ENCODE measurements at regions not wholly inside any gene's neighbourhood (a gene's known extent, or its start where the extent isn't known, plus 50 kb on each side); places are given as distances from the start of the nearest gene placed in this dataset.

- H3K9ac ChIP-seq (ENCODE audit: low read depth, low read length) = no peak overlapping the region
- DNase-seq (no peak), ATAC-seq (ENCODE audit: insufficient read depth, low read depth) (no peak)
- H3K4me3 ChIP-seq (ENCODE audit: low read depth in 1 of 2, low read length in 2 of 2) = no peak overlapping the region
- no peak overlapping the region for H2AFZ ChIP-seq (ENCODE audit: low read depth, low read length)
- no peaks in the 10 kb centered on the region for H3K79me2 ChIP-seq (ENCODE audit: insufficient read depth, low read length)
- no peak overlapping the region for H3K27ac ChIP-seq (ENCODE audit: low read length)
- no peaks in the 10 kb centered on the region for H3K27me3 ChIP-seq (ENCODE audit: insufficient read depth, low read length, poor library complexity)
- TF ChIP-seq CTCF (IDR thresholded peaks at IDR 0.05; ENCODE audit: borderline replicate concordance, extremely low read depth, low read length, poor library complexity, severe bottlenecking) = no peak
- TF ChIP-seq EZH2 (IDR thresholded peaks at IDR 0.05; ENCODE audit: borderline replicate concordance, low read depth, low read length, severe bottlenecking) = no peak
- no peak overlapping the region for H3K4me2 ChIP-seq (ENCODE audit: insufficient read depth, low read length)
- H3K4me1 ChIP-seq (ENCODE audit: insufficient read depth, low read length) = no peaks in the 10 kb centered on the region
- no peaks in the 10 kb centered on the region for H4K20me1 ChIP-seq (ENCODE audit: insufficient read depth, low read length)
- H3K9me3 ChIP-seq (ENCODE audit: insufficient read depth, low read length, severe bottlenecking) = no peaks in the 10 kb centered on the region
- H3K36me3 ChIP-seq (ENCODE audit: insufficient read depth, low read length) = no peaks in the 10 kb centered on the region
These were observed 337.7 kb downstream of the HDGFL1 start for GRCh38 chr6:22907085-22907484.

- no peaks in the 10 kb centered on the region for H3K9me3 ChIP-seq (ENCODE audit: insufficient read depth, low read length, severe bottlenecking)
- no peak for DNase-seq
- H4K20me1 ChIP-seq (ENCODE audit: insufficient read depth, low read length) = no peaks in the 10 kb centered on the region
- no peaks in the 10 kb centered on the region for H3K36me3 ChIP-seq (ENCODE audit: insufficient read depth, low read length)
- H3K9ac ChIP-seq (ENCODE audit: low read depth, low read length) = no peak overlapping the region
- H3K27ac ChIP-seq (ENCODE audit: low read length) = no peak overlapping the region
- no peak overlapping the region for H3K4me3 ChIP-seq (ENCODE audit: low read depth in 1 of 2, low read length in 2 of 2)
- H3K4me1 ChIP-seq (ENCODE audit: insufficient read depth, low read length) = no peaks in the 10 kb centered on the region
- no peak overlapping the region for H2AFZ ChIP-seq (ENCODE audit: low read depth, low read length)
- ATAC-seq (ENCODE audit: insufficient read depth, low read depth) = no peak
- H3K27me3 ChIP-seq (ENCODE audit: insufficient read depth, low read length, poor library complexity) = no peaks in the 10 kb centered on the region
- no peaks in the 10 kb centered on the region for H3K79me2 ChIP-seq (ENCODE audit: insufficient read depth, low read length)
- no peak overlapping the region for H3K4me2 ChIP-seq (ENCODE audit: insufficient read depth, low read length)
- TF ChIP-seq CTCF (IDR thresholded peaks at IDR 0.05; ENCODE audit: borderline replicate concordance, extremely low read depth, low read length, poor library complexity, severe bottlenecking) (no peak), EZH2 (IDR thresholded peaks at IDR 0.05; ENCODE audit: borderline replicate concordance, low read depth, low read length, severe bottlenecking) (no peak)
These were observed 341.0 kb downstream of the HDGFL1 start for GRCh38 chr6:22910370-22910769.

GRCh38 chr6:22913612-22914011 is 344.2 kb downstream of the HDGFL1 start:
- Histone ChIP-seq H4K20me1 (ENCODE audit: insufficient read depth, low read length) (no peaks in the 10 kb centered on the region), H3K27me3 (ENCODE audit: insufficient read depth, low read length, poor library complexity) (no peaks in the 10 kb centered on the region), H3K4me2 (ENCODE audit: insufficient read depth, low read length) (no peak overlapping the region), H3K4me3 (ENCODE audit: low read depth in 1 of 2, low read length in 2 of 2) (no peak overlapping the region), H3K9ac (ENCODE audit: low read depth, low read length) (no peak overlapping the region), H3K9me3 (ENCODE audit: insufficient read depth, low read length, severe bottlenecking) (no peaks in the 10 kb centered on the region), H2AFZ (ENCODE audit: low read depth, low read length) (no peak overlapping the region), H3K36me3 (ENCODE audit: insufficient read depth, low read length) (no peaks in the 10 kb centered on the region), H3K4me1 (ENCODE audit: insufficient read depth, low read length) (no peaks in the 10 kb centered on the region), H3K79me2 (ENCODE audit: insufficient read depth, low read length) (no peaks in the 10 kb centered on the region), H3K27ac (ENCODE audit: low read length) (no peak overlapping the region)
- DNase-seq (no peak), ATAC-seq (ENCODE audit: insufficient read depth, low read depth) (no peak)
- no peak for TF ChIP-seq CTCF (IDR thresholded peaks at IDR 0.05; ENCODE audit: borderline replicate concordance, extremely low read depth, low read length, poor library complexity, severe bottlenecking)
- no peak for TF ChIP-seq EZH2 (IDR thresholded peaks at IDR 0.05; ENCODE audit: borderline replicate concordance, low read depth, low read length, severe bottlenecking)

GRCh38 chr6:22917344-22917743 is 348.0 kb downstream of the HDGFL1 start:
- Histone ChIP-seq H3K27me3 (ENCODE audit: insufficient read depth, low read length, poor library complexity) (no peaks in the 10 kb centered on the region), H3K27ac (ENCODE audit: low read length) (no peak overlapping the region), H3K36me3 (ENCODE audit: insufficient read depth, low read length) (no peaks in the 10 kb centered on the region), H2AFZ (ENCODE audit: low read depth, low read length) (no peak overlapping the region), H3K9ac (ENCODE audit: low read depth, low read length) (no peak overlapping the region), H3K4me3 (ENCODE audit: low read depth in 1 of 2, low read length in 2 of 2) (no peak overlapping the region), H4K20me1 (ENCODE audit: insufficient read depth, low read length) (no peaks in the 10 kb centered on the region), H3K4me2 (ENCODE audit: insufficient read depth, low read length) (no peak overlapping the region), H3K4me1 (ENCODE audit: insufficient read depth, low read length) (no peaks in the 10 kb centered on the region), H3K79me2 (ENCODE audit: insufficient read depth, low read length) (no peaks in the 10 kb centered on the region), H3K9me3 (ENCODE audit: insufficient read depth, low read length, severe bottlenecking) (no peaks in the 10 kb centered on the region)
- no peak for DNase-seq
- TF ChIP-seq CTCF (IDR thresholded peaks at IDR 0.05; ENCODE audit: borderline replicate concordance, extremely low read depth, low read length, poor library complexity, severe bottlenecking) (no peak), EZH2 (IDR thresholded peaks at IDR 0.05; ENCODE audit: borderline replicate concordance, low read depth, low read length, severe bottlenecking) (no peak)
- no peak for ATAC-seq (ENCODE audit: insufficient read depth, low read depth)

Data from DND-41 (cell line).